Germinal center (tissue), 1 donor: ENCODE measurements at regions not wholly inside any gene's neighbourhood (a gene's known extent, or its start where the extent isn't known, plus 50 kb on each side); places are given as distances from the start of the nearest gene placed in this dataset.
"Not testable (repeated sequence)": the region's sequence is repeated elsewhere in the genome, so short reads cannot be mapped to it uniquely, and the experiment has no call there.

Source experiments
- DNase-seq: peaks from one replicate; pipeline ENCODE4 v3.0.0; 2012; ENCODE audit warnings: mixed read lengths, low spot score

DNA sequence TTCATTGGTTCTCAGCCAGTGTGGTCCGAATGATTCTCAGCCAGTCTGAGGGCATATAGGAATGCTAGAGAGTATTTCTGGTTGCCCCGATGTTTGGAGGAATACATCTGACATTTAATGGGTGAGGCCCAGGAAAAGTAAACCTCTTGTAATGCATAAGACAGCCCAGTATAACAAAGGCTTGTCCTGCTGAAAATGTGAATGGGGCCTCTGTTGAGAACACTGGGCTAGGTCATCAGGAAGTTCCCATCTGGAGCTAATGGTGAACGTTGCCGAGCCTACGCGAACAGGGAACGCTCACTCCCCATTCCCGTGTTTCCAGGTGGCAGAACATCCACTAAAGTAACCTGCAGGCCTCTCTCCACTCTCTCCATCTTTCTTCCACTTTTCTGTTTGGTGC, 132.0 kb upstream of the CLNK start:
- DNase-seq: no peak

DNA sequence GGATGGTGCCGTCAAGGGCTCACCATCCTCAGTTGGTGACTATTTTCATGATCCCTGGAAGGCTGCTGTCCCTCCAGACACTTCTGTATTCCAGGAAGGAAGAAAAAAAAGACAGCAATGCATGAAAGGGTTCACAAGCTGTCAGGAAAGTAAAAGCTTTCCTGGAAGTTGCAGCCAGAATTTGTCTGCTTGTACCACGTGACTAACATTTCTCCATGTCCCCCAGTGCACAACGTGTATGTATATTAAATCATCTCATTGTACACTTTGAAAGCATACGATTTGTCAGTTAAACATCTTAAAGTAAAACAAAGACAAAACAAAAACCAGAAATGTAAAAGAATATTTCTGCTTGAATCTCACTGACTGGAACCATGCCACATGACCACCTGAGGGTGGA, 127.4 kb upstream of the CLNK start:
- no peak for DNase-seq

DNA sequence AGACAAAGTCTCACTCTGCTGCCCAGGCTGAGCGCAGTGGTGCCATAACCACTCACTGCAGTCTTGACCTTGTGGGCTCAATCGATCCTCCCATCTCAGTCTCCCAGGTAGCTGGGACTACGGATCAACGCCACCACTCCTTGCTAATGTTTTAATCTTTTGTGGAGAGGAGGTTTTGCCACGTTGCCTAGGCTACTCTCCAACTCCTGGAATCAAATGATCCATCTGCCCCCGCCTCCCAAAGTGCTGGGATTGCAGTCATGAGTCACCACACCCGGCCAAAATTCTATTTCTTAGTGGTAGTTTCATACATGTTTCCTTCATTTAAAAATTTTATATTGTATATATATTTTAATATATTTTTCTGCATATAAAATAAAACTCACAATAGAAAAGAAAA, 125.8 kb upstream of the CLNK start:
- no peak for DNase-seq

DNA sequence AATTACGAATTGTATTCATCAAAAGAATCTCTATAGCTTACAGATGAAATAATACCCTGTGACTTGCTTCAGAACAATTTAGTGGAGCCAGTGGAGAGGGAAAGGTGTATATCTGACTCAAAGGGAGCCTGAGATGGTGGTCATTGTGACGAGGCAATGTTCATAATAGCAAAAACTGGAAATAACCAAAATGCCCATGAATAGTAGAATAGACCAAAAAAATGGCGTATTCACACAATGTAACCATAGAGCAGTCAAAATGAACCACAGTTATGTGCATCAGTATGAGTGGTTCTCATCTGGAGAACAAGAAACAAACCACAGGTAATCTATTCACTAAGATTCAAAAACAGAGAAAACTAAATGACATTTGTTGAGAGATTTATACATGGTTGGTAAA, 125.3 kb upstream of the CLNK start:
- no peak for DNase-seq

DNA sequence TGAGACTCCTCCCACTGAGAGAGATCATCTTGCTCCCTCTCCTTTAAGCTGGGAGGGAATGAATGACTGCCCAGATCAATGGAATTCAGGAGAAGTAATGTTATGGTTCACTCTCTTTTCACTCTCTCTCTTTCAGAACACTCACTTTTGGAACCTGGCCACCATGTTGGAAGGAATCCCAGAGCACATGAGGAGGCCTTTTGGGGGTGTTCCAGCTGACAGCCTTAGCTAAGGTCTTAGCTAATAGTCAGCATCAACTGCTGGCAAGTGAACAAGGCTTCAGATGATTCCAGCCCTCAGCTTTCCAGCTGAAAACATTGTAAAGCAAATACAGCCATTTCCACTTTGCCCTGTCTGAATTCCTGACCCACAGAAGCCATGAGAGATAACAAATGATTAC, 124.0 kb upstream of the CLNK start:
- no peak for DNase-seq

DNA sequence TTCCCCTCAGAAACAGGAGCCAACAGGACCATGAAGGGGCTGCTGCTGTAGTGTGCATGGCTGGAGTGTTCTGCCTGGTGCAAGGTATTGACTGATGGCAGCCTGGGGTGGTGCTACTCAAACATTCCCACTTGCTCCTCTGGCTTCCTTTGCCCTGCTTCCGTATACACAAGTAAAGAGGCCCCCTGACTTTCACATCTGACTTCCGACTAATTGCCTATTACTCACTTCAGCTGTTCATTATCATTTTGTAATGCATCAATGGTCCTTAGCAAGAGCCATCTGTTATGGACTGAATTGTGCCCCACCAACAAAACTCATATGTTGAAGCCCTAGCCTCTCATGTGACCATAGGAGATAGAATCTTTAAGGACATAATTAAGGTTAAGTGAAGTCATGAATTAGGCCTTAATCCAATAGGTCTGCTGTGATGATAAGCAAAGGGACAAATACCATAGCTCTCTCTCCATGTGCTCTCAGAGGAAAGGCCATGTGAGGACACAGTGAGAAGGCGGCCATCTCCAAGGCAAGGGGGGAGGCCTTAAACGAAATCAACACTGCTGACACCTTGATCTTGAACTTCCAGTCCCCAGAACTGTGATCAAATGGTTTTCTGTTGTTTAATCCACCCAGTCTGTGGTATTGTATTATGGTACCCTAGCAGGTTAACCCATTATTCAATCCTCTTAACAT, 122.5 kb upstream of the CLNK start:
- DNase-seq: no peak

DNA sequence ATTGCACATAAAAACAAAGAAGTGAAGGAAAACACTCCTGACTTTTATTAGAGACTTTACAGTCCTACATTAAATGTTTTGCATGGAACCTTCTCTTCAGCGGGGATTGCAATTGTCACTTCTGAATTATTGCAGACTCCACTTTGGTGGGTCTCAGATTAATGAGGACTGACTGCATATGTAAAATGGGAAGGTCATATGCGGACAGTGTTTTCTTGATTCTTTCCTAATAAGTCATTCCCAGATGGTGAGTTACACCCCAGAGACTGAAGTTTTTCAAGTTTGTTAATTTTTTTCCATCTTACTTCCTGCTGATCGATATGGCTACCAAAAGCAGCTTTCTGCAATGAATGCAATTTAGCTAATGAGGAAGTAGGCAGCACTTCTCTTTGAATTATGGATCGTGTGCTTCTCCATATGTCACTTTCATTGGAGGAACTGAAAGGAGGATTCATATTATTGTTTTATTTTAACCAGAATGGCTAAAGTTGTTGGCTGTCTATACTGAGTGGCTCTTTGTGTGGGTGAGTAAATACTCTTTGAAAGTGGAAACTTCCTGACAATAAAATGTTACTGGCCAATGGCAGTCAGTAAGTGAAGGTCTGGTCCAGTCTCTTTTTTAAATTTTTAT, 119.3 kb upstream of the CLNK start:
- no peak for DNase-seq

DNA sequence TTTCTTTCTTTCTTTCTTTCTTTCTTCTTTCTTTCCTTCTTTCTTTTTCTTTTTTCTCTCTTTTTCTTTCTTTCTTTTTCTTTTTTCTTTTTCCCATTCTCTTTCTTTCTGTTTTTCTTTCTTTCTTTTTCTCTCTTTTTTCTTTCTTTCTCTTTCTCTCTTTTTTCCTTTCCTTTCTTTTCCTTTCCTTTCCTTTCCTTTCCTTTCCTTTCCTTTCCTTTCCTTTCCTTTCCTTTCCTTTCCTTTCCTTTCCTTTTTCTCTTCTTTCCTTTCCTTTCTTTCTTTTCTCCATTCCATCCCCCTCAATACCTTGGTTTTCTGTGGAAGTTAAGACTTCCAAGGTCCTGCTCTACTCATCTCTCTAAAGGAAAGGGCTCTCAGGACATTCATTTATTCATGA, 102.8 kb upstream of the CLNK start:
- DNase-seq: no peak

DNA sequence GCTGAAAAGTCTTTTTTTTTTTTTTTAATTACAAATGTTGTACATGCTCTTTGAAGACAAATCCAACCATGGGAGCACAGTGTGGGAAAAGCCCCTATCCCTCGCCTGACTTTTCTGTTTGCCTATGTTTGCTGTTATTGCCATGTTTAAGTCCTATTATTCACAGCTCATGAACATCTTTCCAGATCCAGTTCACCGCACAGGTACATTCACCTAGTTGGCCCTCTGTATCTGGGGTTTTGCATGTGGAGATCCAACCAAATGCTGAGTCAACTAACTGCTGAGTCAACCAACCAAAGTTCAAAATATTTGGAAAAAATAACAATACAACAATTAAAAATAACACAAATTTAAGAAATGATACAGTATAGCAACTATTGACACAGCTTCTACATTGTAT, 100.1 kb upstream of the CLNK start:
- DNase-seq: no peak

DNA sequence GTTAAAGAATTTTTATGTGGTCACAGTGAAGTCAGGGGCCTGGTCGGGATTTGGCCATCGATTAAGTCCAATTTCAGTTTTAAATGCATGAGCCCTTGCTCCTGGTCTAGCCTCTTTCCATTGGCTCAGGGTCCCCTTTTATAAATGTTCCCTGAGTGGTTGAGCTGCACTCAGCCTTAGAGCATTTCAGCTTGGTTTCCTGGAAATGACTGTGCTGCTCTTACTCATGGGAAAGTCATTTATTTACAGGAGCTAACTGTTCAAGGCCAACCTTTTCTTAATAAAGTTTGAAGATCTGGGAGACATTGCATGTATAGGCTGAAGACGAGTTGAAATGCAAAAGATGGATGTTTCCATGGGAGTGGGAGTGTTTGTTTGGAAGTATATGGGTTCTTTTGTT, 98.8 kb upstream of the CLNK start:
- no peak for DNase-seq

DNA sequence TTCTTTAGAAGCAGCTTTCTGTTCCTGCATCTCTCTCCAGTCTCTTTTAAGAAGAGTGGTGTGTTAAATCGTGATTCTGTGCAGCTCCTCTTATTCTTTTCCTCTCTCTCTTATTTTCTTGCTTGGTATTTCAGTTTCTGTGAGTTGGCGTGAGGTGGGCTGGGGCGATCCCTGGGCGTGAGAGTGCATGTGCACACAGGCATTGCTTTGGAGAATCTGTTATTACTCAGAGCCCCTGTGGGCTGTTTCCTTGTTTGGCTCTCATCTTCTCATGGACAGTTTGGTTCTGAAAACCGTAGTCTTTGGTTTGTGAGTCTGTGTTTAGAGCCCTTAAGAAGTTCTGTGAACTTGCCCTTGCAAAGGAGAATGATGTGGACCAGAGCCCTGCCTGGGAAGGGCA, 97.2 kb upstream of the CLNK start:
- no peak for DNase-seq

DNA sequence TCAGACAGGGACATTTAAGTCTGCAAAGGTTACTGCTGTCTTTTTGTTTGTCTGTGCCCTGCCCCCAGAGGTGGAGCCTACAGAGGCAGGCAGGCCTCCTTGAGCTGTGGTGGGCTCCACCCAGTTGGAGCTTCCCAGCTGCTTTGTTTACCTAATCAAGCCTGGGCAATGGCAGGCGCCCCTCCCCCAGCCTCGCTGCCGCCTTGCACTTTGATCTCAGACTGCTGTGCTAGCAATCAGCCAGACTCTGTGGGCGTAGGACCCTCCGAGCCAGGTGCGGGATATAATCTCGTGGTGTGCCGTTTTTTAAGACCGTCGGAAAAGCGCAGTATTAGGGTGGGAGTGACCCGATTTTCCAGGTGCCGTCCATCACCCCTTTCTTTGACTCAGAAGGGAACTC, 96.2 kb upstream of the CLNK start:
- DNase-seq: not testable (repeated sequence)

DNA sequence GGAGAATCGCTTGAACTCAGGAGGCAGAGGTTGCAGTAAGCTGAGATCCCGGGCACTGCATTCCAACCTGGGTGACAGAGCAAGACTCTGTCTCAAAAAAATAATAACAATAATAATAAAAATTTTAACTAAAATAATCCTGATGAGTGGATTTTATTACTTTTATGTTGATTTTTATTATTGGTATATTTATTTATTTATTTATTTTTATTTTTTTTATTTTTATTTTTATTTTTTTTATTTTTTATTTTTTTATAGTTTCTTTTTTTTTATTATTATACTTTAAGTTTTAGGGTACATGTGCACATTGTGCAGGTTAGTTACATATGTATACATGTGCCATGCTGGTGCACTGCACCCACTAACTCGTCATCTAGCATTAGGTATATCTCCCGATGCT, 90.6 kb upstream of the CLNK start:
- DNase-seq: not testable (repeated sequence)

DNA sequence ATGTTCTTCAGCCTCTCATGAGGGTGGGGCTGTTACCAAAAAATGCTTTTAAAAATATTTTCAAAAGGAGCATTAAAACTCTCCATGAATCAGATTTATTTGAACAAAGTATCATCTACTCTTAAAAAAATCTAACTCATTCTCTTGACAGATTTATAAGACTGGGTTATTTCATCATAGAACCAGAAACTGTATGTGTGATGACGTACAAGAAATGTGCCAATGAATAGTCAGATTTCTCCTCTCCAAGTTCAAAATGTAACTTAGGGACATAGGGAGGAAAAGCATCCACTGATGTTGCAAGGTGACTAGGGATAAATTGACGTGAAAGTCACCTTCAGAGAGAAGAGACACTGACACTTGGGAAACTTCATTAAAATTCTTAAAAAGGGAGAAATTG, 89.1 kb upstream of the CLNK start:
- DNase-seq: no peak

DNA sequence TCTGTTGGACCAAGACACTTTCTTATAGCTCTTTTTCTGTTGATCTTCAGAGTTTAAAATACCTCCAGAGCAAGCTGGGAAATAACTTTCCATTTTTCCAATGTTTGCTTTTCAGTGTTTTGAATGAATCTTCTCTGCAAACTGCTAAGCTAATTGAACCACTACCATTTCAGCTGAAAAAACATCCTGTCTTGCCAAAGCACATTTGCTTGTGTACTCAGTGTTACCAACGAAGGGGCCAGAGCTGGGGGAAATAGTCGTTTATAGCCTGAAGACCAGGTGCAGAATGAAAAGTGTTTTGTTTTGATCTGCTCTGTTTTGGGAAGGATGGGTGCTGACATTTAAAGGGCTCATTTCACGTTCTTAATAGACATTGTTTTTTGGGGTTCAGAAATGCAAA, 88.4 kb upstream of the CLNK start:
- no peak for DNase-seq

DNA sequence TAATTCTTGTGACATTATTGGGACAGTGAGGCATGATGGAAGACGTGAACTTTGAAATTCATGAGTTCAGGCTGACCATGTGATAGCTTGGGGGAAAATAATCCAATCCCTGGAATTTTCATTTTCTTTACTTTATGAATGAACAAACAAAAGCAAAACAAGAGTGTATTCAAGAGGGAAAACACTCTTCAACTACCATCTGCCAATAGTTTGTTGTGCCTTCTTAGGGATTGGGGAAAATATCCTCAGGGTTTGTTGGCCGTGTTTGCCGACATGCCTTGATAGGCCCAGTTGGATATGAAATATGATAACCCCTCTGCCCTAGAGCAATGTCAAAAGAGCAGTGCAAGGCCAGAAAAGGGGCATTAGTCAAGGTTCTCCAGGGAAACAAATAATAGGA, 80.8 kb upstream of the CLNK start:
- no peak for DNase-seq

DNA sequence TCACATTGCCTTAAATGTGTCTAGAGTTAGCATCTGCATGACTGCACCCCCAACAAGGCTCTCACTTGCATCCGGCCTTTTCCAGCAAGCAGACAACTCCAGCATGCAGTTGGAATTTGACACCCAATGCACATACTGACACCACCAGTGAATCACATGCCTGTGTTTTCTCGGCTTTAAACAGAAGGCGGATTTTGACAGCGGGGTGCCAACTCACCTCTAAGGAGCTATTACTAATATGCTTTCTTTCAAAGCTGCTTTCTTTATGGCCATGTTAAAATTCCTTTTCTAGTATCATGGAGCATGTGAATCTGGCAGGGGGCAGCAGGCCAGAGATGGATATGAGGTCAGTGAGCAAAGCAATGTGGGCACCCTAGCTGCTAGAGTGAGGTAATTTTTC, 78.0 kb upstream of the CLNK start:
- DNase-seq: no peak

DNA sequence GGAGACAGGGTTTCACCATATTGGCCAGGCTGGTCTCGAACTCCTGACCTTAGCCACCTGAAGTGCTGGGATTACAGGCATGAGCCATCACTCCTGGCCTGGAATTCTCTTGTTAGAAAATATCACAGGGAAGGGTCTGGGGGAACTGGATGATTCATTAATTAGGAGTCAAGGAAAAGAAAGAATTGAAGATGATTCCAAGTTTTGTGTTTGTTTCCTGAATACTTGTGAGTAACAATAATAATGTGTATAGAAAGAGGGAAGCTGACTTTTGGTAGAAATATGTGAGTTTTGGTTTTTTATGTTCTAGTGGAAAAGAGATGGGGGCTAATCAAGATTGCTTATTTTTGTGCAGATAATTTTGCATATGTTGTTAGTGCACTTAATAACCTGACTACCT, 77.3 kb upstream of the CLNK start:
- no peak for DNase-seq

DNA sequence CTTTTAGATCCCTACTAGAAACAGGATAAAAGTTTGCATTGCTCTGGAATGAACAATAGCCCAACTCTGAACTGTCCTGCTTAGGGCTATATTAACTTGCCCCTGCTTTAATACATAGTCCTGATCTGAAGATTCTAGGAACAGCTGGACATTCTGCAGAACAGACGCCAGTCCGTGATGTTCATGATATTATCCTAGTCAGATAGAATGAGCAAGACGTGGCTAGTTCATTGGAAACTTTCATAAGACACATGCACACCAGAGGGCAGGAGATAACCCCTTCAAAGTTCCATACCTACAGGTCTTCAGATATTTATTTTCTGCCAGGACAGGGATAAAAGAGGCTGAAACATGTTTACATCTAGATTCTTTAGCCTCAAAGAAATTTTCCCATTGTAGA, 75.5 kb upstream of the CLNK start:
- no peak for DNase-seq

DNA sequence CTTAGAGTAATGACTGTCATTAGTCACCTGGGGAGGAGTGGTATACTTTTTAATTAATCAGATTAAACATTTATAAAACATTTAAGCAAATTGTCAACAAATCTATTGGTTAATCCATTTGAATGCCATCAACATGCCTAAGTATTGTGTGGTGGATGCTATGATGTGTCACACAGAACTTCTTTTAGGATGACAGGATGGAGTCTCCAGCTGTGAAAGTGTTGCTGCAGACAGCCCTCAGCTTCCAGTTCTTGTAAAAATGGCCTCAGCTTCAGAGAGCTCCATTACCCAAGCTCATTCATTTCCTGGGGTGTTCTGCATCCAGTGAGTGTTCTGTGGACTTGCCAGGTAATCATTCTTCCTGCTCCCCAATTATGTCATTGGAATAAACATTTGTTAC, 74.3 kb upstream of the CLNK start:
- no peak for DNase-seq

DNA sequence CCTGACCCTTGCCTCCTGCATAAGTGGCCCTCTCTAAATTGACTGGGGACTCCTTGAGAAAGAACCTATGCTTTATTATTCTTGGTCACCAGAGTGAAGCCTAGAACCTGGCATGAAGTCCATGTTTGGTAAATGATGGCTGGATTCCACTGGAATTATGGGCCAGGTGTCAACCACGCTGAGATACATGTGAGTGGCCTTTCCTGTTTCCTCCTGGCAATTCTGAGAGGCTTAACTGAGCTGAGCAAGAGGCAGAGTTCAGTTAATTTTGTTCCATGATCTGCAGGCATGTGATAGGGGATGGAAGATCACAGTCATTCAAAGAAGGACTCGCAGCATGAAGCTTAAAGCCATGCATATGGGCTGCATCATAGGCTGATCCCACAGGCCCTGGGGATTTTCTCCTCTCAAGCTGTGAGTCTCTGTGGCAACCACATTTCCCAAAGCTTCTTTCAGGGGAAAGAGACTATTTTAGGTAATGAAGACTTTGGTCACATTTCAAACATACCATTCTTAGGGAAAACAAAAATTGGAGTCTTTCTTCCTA, 69.4 kb upstream of the CLNK start:
- no peak for DNase-seq

DNA sequence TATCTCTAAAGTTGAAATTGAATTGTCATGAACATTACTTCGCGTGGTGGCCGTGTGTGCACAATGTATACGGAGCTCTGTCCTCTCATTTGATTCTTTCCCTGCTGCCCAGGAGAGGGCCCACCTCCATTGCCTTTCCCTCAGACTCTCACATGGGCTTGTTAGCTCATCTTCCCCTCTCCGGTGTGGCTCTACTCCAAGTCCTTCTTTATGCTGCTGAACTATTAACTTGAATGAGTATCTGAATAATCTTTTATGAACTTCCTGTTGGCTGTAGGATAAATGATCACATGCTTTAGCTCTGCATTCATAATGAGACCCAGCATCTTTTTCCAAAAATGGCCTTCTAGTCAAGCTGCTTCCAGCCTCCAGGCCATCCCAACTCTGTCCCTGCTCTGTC, 68.8 kb upstream of the CLNK start:
- DNase-seq: no peak

DNA sequence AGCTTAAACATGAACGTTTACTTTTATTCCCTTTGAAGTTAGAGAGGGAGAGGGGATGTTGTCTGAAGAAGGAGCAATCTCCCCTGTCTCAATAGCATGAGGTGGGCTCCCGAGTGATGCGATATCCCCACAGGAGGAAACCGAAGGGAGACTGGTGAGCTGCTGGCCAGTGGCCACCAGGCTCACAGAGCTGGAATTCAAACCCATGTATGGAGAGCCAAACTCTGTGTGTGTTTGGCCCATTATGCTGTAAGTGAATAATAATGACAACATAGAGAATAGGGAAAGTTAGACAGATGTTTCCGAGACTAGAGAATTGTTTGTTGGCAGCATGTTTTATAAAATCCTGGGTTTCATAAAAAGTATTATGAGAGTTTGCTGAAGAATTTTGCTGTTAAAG, 66.1 kb upstream of the CLNK start:
- DNase-seq: no peak

DNA sequence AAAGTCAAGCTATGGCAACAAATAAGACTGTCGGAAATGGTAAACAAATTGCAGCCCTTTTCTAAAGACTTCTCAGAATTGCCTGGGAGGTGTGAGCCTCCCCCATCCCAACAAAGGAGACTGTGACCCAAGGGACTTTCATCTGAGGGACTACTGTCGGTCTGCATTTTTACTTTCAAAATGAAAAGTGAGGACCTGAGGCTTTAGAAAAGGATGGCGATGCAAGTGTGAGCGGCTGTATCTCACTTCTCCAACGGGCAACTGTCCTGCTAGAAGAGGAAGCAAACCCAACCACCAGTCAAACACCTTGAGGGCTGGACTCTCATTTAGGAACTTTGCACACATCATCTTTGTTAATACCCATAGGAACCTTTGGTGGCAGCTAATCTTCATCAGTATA, 62.6 kb upstream of the CLNK start:
- DNase-seq: no peak
